ENCODE measurements at regions not wholly inside any gene's neighbourhood (a gene's known extent, or its start where the extent isn't known, plus 50 kb on each side); places are given as distances from the start of the nearest gene placed in this dataset.

- TF ChIP-seq POLR2A (IDR thresholded peaks at IDR 0.05) (no peak), CTCF (IDR thresholded peaks at IDR 0.05) (no peak)
Measured at GRCh38 chr11:100473390-100473740, 213.7 kb upstream of the ARHGAP42 start.

Measured in prostate gland (tissue), 2 donors.